GM21786 (cell line): ENCODE measurements at regions not wholly inside any gene's neighbourhood (a gene's known extent, or its start where the extent isn't known, plus 50 kb on each side); places are given as distances from the start of the nearest gene placed in this dataset.
"Not testable (repeated sequence)": the region's sequence is repeated elsewhere in the genome, so short reads cannot be mapped to it uniquely, and the experiment has no call there.

Experiments used
- ATAC-seq: cut with Tn5 transposase; IDR thresholded peaks from one replicate; pipeline ENCODE4 v1.9.1; 2021; ENCODE audit not compliant: unreplicated experiment

GRCh38 chr2:84057917-84058560 lies 401.0 kb downstream of the SUCLG1 start:
- no peak for ATAC-seq

- ATAC-seq, result no peak
Measured at GRCh38 chr2:84055816-84056215, 403.3 kb downstream of the SUCLG1 start.

GRCh38 chr2:84054577-84054976 lies 404.5 kb downstream of the SUCLG1 start:
- not testable (repeated sequence) for ATAC-seq

DNA sequence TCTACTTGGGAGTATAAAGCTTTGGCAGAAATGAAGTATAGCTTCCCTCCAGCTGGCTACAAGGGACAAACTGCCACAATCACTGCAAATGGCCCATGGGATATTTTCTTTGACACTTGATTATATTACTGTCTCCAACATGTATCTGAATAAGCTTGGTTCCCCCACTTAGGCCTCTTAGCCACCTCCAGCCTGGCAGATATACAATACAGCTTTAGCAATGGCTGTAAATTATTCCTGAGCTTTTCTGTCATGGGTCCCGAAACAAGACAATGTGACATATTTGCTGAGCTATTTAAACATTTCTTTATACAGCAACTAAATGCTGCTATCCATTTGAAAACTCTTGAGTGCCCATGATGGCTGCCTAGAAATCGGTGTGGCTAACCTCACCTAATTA lies 406.2 kb downstream of the SUCLG1 start:
- no peak for ATAC-seq

GRCh38 chr2:84052043-84052442 lies 407.0 kb downstream of the SUCLG1 start:
- no peak for ATAC-seq

DNA sequence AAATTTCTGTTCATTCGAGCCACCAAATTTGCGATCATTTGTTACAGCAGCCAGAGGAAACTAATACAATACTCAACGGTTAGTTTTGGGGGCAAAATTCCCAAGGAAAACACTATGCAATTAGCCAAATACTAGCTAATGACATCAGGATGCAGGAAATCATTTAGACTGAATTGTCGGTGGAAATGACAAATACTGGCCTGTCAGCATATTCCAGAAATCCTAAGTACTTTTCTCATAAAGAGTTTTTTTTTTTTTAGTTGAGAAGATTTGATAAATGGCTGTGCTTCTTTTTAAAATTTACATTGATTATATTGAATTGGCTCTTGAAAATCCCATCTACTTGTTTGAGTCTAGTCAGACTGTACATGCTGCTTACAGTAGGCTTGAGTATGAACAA lies 410.1 kb downstream of the SUCLG1 start:
- no peak for ATAC-seq

DNA sequence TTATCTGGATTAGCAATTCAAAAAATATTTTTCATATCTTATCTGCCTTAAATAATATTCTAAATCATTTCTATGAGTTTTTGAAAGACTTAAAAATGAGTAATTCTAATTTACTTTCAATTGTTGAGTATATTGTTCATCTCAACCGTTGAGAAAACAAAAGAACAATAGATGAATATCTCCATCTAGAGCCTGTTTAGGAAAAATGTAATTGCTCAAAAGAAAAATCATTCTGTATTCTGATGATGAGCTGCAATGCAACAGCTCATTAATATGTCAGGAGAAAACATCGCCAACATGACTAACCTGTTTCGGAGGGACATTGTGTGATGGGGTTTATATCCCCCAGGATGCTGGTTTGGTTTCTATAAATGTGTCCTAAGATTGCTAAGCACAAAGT lies 417.6 kb downstream of the SUCLG1 start:
- no peak for ATAC-seq

GRCh38 chr2:84040281-84040680 lies 418.8 kb downstream of the SUCLG1 start:
- no peak for ATAC-seq

GRCh38 chr2:84038866-84039265 lies 420.2 kb downstream of the SUCLG1 start:
- ATAC-seq, result no peak

- ATAC-seq, result no peak
Measured at GRCh38 chr2:84033347-84033974, 425.6 kb downstream of the SUCLG1 start.

DNA sequence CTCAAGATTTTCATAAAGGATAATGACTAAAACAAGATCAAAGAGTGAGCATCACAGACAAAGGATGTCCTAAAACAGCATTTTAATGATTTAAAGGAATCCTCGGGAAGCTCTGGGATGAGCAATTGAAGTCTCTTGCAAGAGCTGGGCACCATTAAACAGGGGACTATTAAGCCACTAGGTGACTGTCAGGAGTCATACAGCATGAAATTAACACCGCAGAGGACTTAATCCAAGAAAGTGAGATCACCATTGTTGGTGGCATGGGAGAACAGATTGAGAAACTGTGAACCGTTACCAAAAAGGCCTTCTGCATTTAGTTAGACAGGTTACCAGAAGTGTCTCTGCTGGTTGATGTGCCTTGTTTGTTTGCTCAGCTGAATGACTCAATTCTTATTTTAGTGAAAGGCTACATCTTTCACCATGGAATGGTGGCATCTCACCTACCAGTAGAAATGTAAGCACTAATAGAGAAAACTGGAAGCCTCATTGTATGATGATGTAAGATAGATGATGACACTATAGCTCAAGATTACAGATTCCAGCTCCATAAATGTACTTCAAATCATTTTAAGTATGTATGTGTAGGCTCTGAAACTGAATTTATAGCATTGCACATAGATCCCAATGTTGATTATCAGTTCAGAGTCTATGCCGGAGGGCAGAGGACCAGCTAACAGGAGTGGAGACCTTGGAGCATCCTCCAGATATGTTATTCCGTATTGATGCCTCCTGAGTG lies 427.6 kb downstream of the SUCLG1 start:
- no peak for ATAC-seq

DNA sequence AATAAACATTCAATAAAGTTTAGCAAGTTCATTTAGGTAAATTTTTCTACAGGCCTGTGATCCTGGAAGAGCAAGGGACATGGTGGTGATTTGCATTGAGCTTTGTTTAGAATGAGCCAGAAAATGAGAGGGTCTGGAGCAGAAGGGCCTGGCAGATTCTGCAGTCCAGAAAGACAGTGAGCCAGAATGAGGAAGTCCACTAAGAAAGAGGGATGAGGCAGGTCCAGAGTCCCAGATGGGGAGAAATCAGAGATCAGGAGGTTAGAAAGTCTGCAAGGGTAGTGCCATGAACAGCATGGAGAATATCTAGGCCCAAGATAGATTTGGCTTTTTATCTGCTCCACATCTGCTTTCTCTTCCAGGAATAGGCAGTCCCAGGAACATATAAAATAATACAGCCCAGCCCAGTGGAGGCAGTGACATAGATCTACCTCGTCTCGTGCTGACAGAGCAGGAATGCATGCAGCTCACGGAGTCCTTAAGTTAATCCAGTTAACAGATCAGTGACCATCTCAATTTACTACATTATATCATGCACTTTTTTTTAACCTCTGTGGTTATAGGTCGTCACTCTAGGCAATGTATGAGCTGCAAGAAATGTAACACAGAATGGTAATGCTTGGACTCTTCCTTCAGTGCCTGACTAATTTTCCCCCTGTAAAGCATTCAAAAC lies 429.0 kb downstream of the SUCLG1 start:
- ATAC-seq, result no peak

- no peak for ATAC-seq
Measured at GRCh38 chr2:84026818-84027217, 432.3 kb downstream of the SUCLG1 start.

- ATAC-seq, result no peak
Measured at GRCh38 chr2:84022810-84023431, 436.2 kb downstream of the SUCLG1 start.

- ATAC-seq, result no peak
Measured at GRCh38 chr2:84017010-84017409, 442.1 kb downstream of the SUCLG1 start.

DNA sequence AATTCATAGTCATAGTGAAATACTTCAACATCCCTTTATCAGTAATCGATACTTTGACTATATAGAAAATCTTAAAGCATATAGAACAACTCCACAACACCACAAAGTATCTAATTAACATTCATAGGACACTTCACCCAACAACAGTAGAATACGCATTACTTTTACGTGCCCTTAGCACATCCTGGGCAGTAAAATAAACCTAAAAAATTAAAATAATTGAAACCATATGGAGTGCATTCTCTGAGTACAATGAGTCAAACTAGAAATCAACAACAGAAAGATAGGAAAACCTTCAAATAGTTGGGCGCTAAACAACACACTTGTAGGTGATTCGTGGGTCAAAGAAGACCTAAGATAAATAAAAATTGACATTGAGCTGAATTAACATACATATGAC lies 442.9 kb downstream of the SUCLG1 start:
- ATAC-seq, result no peak

- no peak for ATAC-seq
Measured at GRCh38 chr2:83997889-83998288, 461.2 kb downstream of the SUCLG1 start.

- no peak for ATAC-seq
Measured at GRCh38 chr2:83994633-83995179, 464.4 kb downstream of the SUCLG1 start.

DNA sequence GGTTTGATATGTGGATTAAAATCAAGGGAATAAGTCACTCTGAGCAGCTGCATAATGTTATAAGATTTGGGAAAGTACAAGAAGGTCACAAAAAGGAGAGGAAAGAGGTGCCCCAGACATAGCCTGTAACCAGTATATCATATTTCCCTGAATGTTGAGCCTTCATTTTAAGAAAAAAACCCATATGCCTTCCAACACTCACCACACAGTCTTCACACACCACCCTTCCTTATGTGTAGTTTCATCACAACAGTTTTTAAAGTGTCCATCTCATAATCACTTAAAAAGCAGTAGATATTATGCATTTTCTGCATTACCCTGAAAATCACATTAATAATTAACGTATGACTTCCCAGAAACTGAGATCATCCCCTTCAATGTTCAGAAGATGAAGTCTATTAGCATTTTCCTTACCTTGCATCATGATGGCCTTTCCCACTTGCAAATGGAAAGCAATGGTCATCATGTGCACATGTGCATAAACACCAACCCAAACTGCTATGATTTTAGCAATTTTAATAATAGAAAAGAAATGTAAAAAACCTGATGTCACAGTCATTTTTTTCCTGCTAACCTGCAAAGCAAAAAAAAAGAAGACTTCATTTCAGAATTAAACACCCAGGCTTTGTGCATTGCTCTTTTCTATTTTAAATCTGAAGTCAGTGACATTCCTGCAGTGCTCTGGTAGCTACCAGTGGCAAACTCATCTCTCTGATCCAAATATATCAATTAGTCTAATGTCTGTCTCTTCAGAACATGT lies 465.0 kb downstream of the SUCLG1 start:
- ATAC-seq, result no peak

GRCh38 chr2:83991992-83992391 lies 467.1 kb downstream of the SUCLG1 start:
- ATAC-seq, result no peak
